Fibroblast of upper back skin (primary cell): ENCODE measurements at regions not wholly inside any gene's neighbourhood (a gene's known extent, or its start where the extent isn't known, plus 50 kb on each side); places are given as distances from the start of the nearest gene placed in this dataset.

Experiments used
- DNase-seq: peaks from one replicate; pipeline ENCODE4 v3.0.0-alpha.2; 2013

GRCh38 chr1:81470275-81470674, 330.5 kb upstream of the ADGRL2 start:
- no peak for DNase-seq

- DNase-seq, result no peak
Measured at GRCh38 chr1:81467383-81467782, 333.4 kb upstream of the ADGRL2 start.

- no peak for DNase-seq
Measured at GRCh38 chr1:81466961-81467360, 333.8 kb upstream of the ADGRL2 start.

- no peak for DNase-seq
Measured at GRCh38 chr1:81463936-81464837, 336.5 kb upstream of the ADGRL2 start.

- DNase-seq, result no peak
Measured at GRCh38 chr1:81459043-81459442, 341.7 kb upstream of the ADGRL2 start.

GRCh38 chr1:81458186-81458585, 342.5 kb upstream of the ADGRL2 start:
- no peak for DNase-seq

GRCh38 chr1:81455481-81455880, 345.3 kb upstream of the ADGRL2 start:
- DNase-seq, result no peak

- no peak for DNase-seq
Measured at GRCh38 chr1:81453971-81454370, 346.8 kb upstream of the ADGRL2 start.

GRCh38 chr1:81453367-81453703, 347.4 kb upstream of the ADGRL2 start:
- DNase-seq, result no peak

- no peak for DNase-seq
Measured at GRCh38 chr1:81452693-81453366, 347.9 kb upstream of the ADGRL2 start.

- peak; percentile 9 for DNase-seq
Measured at GRCh38 chr1:81449786-81450185, 350.9 kb upstream of the ADGRL2 start.

- DNase-seq, result no peak
Measured at GRCh38 chr1:81446000-81446669, 354.6 kb upstream of the ADGRL2 start.

GRCh38 chr1:81443288-81443687, 357.4 kb upstream of the ADGRL2 start:
- DNase-seq, result no peak

GRCh38 chr1:81439046-81439823, 361.5 kb upstream of the ADGRL2 start:
- no peak for DNase-seq

GRCh38 chr1:81437649-81438048, 363.1 kb upstream of the ADGRL2 start:
- no peak for DNase-seq

GRCh38 chr1:81437213-81437612, 363.5 kb upstream of the ADGRL2 start:
- no peak for DNase-seq

- DNase-seq, result no peak
Measured at GRCh38 chr1:81435175-81435574, 365.6 kb upstream of the ADGRL2 start.

- DNase-seq, result no peak
Measured at GRCh38 chr1:81433676-81434075, 367.1 kb upstream of the ADGRL2 start.

- no peak for DNase-seq
Measured at GRCh38 chr1:81432654-81433109, 368.1 kb upstream of the ADGRL2 start.

- peak; percentile 34 for DNase-seq
Measured at GRCh38 chr1:81432059-81432458, 368.7 kb upstream of the ADGRL2 start.

GRCh38 chr1:81431624-81432000, 369.1 kb upstream of the ADGRL2 start:
- DNase-seq, result no peak

GRCh38 chr1:81430955-81431623, 369.6 kb upstream of the ADGRL2 start:
- peak; percentile 42 for DNase-seq
